ENCODE measurements at regions not wholly inside any gene's neighbourhood (a gene's known extent, or its start where the extent isn't known, plus 50 kb on each side); places are given as distances from the start of the nearest gene placed in this dataset.

- no peak for TF ChIP-seq ZNF839 (CRISPR knock-in tag; IDR thresholded peaks at IDR 0.05; ENCODE audit: borderline replicate concordance)
- TF ChIP-seq ZNF580 (CRISPR knock-in tag; IDR thresholded peaks at IDR 0.05; ENCODE audit: borderline replicate concordance, low read depth) = no peak
- TF ChIP-seq KAT7 (CRISPR knock-in tag; IDR thresholded peaks at IDR 0.05; ENCODE audit: borderline replicate concordance) = no peak
- no peak for TF ChIP-seq ARNT (IDR thresholded peaks at IDR 0.05)
- no peak for TF ChIP-seq PCBP1 (IDR thresholded peaks at IDR 0.05; ENCODE audit: borderline replicate concordance, low read depth, low read length)
- TF ChIP-seq PLSCR1 (CRISPR knock-in tag; IDR thresholded peaks at IDR 0.05; ENCODE audit: borderline replicate concordance) = no peak
- no peak for TF ChIP-seq ZXDC (CRISPR knock-in tag; IDR thresholded peaks at IDR 0.05)
- TF ChIP-seq KLF12 (CRISPR knock-in tag; IDR thresholded peaks at IDR 0.05; ENCODE audit: borderline replicate concordance) = no peak
These were observed 837.8 kb upstream of the LRRN3 start (continued) for GRCh38 chr7:110253093-110253492.

- no peak overlapping the region for H3K4me3 ChIP-seq (replicated peaks in 1 of 3; ENCODE audit: insufficient read depth in 1 of 3, low read depth in 2 of 3, low read length in 3 of 3)
- no peaks in the 10 kb centered on the region for H3K27me3 ChIP-seq (ENCODE audit: control insufficient read depth in 1 of 2, insufficient read depth in 2 of 2, low read length in 2 of 2)
- no peaks in the 10 kb centered on the region for H3K79me2 ChIP-seq (ENCODE audit: insufficient read depth, low read length)
- no peak overlapping the region for H2AFZ ChIP-seq (ENCODE audit: low read length)
- BruUV-seq (replicated peaks) = no TSS peak
- WGBS (ENCODE audit: low lambda C conversion rate) = 1% methylated on average over 3 of the region's 3 CpGs
- FAIRE-seq (no peak), ATAC-seq (no peak), DNase-seq (ENCODE audit: low spot score) (no peak)
- no peak overlapping the region for H3K9ac ChIP-seq (ENCODE audit: insufficient read depth, low read depth, low read length)
- H3K4me1 ChIP-seq (ENCODE audit: insufficient read depth, low read length) = no peaks in the 10 kb centered on the region
- H4K20me1 ChIP-seq (ENCODE audit: insufficient read depth, low read length) = no peaks in the 10 kb centered on the region
- H3K4me2 ChIP-seq (ENCODE audit: low read depth, low read length) = no peak overlapping the region
- in situ Hi-C loops (cut with HindIII; ENCODE audit: extremely low pct_ligation_motif_present, low pct_unique_long_range_greater_than_20kb) (no loop called here), intact Hi-C loops (cut with micrococcal nuclease; ENCODE audit: unreplicated experiment) (no loop called here)
- ChIA-PET CTCF (ENCODE audit: low intra/inter-chr PET ratio, low total read pairs) (no interaction called here), POLR2A (no interaction called here)
- H3K9me3 ChIP-seq (ENCODE audit: low read length) = no peaks in the 10 kb centered on the region
- no peak overlapping the region for H3K27ac ChIP-seq (ENCODE audit: extremely low read length, insufficient read depth, low read length)
- no peaks in the 10 kb centered on the region for H3K36me3 ChIP-seq (replicated peaks in 1 of 2; ENCODE audit: control insufficient read depth in 1 of 2, insufficient read depth in 2 of 2, low read length in 2 of 2)
- TF ChIP-seq PCBP1 (IDR thresholded peaks at IDR 0.05; ENCODE audit: borderline replicate concordance, low read depth, low read length) (no peak), CBX1 (IDR thresholded peaks at IDR 0.05; ENCODE audit: low read depth) (no peak), ZNF383 (CRISPR knock-in tag; IDR thresholded peaks at IDR 0.05; ENCODE audit: borderline replicate concordance) (no peak), NR2F6 (IDR thresholded peaks at IDR 0.05) (no peak), NR2F6 (CRISPR knock-in tag; IDR thresholded peaks at IDR 0.05) (no peak), ZBTB46 (CRISPR knock-in tag; IDR thresholded peaks at IDR 0.05; ENCODE audit: borderline replicate concordance) (no peak), BATF2 (CRISPR knock-in tag; IDR thresholded peaks at IDR 0.05) (no peak), CEBPZ (IDR thresholded peaks at IDR 0.05; ENCODE audit: low read length) (no peak)
These were observed 833.3 kb upstream of the LRRN3 start for GRCh38 chr7:110257673-110258072.
